ENCODE measurements at regions not wholly inside any gene's neighbourhood (a gene's known extent, or its start where the extent isn't known, plus 50 kb on each side); places are given as distances from the start of the nearest gene placed in this dataset.
"Not testable (repeated sequence)": the region's sequence is repeated elsewhere in the genome, so short reads cannot be mapped to it uniquely, and the experiment has no call there.

GRCh38 chr7:14967376-14967775, 64.8 kb upstream of the DGKB start:
- H3K4me3 ChIP-seq (ENCODE audit: control extremely low read depth in 1 of 5, extremely low read depth in 1 of 5, insufficient read depth in 1 of 5, low read depth in 2 of 5, low read length in 4 of 5); H3K27me3 ChIP-seq (replicated peaks in 1 of 4; ENCODE audit: control extremely low read depth in 1 of 4, control insufficient read depth in 3 of 4, insufficient read depth in 4 of 4, low read length in 3 of 4); H3K9me3 ChIP-seq (ENCODE audit: control extremely low read depth in 1 of 3, control insufficient read depth in 2 of 3, insufficient read depth in 1 of 3, low read length in 2 of 3); H3K4me1 ChIP-seq (ENCODE audit: control insufficient read depth in 2 of 2, insufficient read depth in 2 of 2, low read length in 2 of 2); H3K9me3 Mint-ChIP-seq (ENCODE audit: insufficient read depth); H3K27ac ChIP-seq (ENCODE audit: low read length in 2 of 2); CTCF ChIA-PET; H3K4me3 Mint-ChIP-seq; intact Hi-C loops (cut with micrococcal nuclease); DNase-seq; H3K27ac Mint-ChIP-seq; H3K4me1 Mint-ChIP-seq; ATAC-seq (ENCODE audit: low read depth); H3K9ac ChIP-seq (ENCODE audit: low read length); H3K27me3 Mint-ChIP-seq; H3K79me2 ChIP-seq (ENCODE audit: control insufficient read depth, insufficient read depth, low read length); H4K20me1 ChIP-seq (ENCODE audit: control insufficient read depth, insufficient read depth, low read length, poor library complexity, severe bottlenecking); H2AFZ ChIP-seq (ENCODE audit: insufficient read depth, low read depth, low read length, poor library complexity, severe bottlenecking); H3K4me2 ChIP-seq (replicated peaks; ENCODE audit: low read depth, low read length, poor library complexity, severe bottlenecking); H3K36me3 ChIP-seq (replicated peaks in 1 of 2; ENCODE audit: control extremely low read depth in 1 of 2, control insufficient read depth in 1 of 2, extremely low read depth in 1 of 2, insufficient read depth in 2 of 2, low read length in 1 of 2); POLR2A ChIA-PET: not testable (repeated sequence)
- 83% methylated on average over 2 of the region's 8 CpGs for WGBS (ENCODE audit: insufficient coverage)

- Histone ChIP-seq H3K79me2 (ENCODE audit: control insufficient read depth, insufficient read depth, low read length) (no peaks in the 10 kb centered on the region), H3K36me3 (replicated peaks in 1 of 2; ENCODE audit: control extremely low read depth in 1 of 2, control insufficient read depth in 1 of 2, extremely low read depth in 1 of 2, insufficient read depth in 2 of 2, low read length in 1 of 2) (no peaks in the 10 kb centered on the region), H2AFZ (ENCODE audit: insufficient read depth, low read depth, low read length, poor library complexity, severe bottlenecking) (no peak overlapping the region), H3K4me3 (ENCODE audit: control extremely low read depth in 1 of 5, extremely low read depth in 1 of 5, insufficient read depth in 1 of 5, low read depth in 2 of 5, low read length in 4 of 5) (no peak overlapping the region), H3K4me1 (ENCODE audit: control insufficient read depth in 2 of 2, insufficient read depth in 2 of 2, low read length in 2 of 2) (no peaks in the 10 kb centered on the region), H3K9me3 (ENCODE audit: control extremely low read depth in 1 of 3, control insufficient read depth in 2 of 3, insufficient read depth in 1 of 3, low read length in 2 of 3) (no peaks in the 10 kb centered on the region), H3K4me2 (replicated peaks; ENCODE audit: low read depth, low read length, poor library complexity, severe bottlenecking) (no peak overlapping the region), H3K9ac (ENCODE audit: low read length) (no peak overlapping the region), H4K20me1 (ENCODE audit: control insufficient read depth, insufficient read depth, low read length, poor library complexity, severe bottlenecking) (no peaks in the 10 kb centered on the region), H3K27me3 (replicated peaks in 1 of 4; ENCODE audit: control extremely low read depth in 1 of 4, control insufficient read depth in 3 of 4, insufficient read depth in 4 of 4, low read length in 3 of 4) (no peaks in the 10 kb centered on the region), H3K27ac (ENCODE audit: low read length in 2 of 2) (no peak overlapping the region)
- Mint-ChIP-seq H3K27me3 (no peaks in the 10 kb centered on the region), H3K9me3 (ENCODE audit: insufficient read depth) (no peaks in the 10 kb centered on the region), H3K4me1 (no peaks in the 10 kb centered on the region), H3K4me3 (no peak overlapping the region), H3K27ac (no peak overlapping the region)
- intact Hi-C loops (cut with micrococcal nuclease) = no loop called here
- WGBS (ENCODE audit: insufficient coverage) = 100% methylated on average over 1 of the region's 2 CpGs
- CTCF ChIA-PET = no interaction called here
- DNase-seq = no peak
- no peak for TF ChIP-seq EZH2 (IDR thresholded peaks at IDR 0.05; ENCODE audit: borderline replicate concordance, insufficient read depth, low read depth, low read length, poor library complexity, severe bottlenecking)
- TF ChIP-seq CTCF (IDR thresholded peaks at IDR 0.05) = no peak
- POLR2A ChIA-PET = no interaction called here
- ATAC-seq (ENCODE audit: low read depth) = no peak
Measured at GRCh38 chr7:14962778-14963177, 60.2 kb upstream of the DGKB start.

All from B cell (primary cell).